HG03521 (cell line): ENCODE measurements at regions not wholly inside any gene's neighbourhood (a gene's known extent, or its start where the extent isn't known, plus 50 kb on each side); places are given as distances from the start of the nearest gene placed in this dataset.

Source experiments
- ATAC-seq: cut with Tn5 transposase; IDR thresholded peaks from one replicate; pipeline ENCODE4 v1.9.1; 2021; ENCODE audit warnings: mild to moderate bottlenecking, moderate library complexity; ENCODE audit not compliant: unreplicated experiment

GRCh38 chr20:60966031-60966430 lies 286.0 kb upstream of the CDH4 start:
- no peak for ATAC-seq

GRCh38 chr20:60966766-60967165 lies 285.3 kb upstream of the CDH4 start:
- ATAC-seq: no peak

- ATAC-seq: no peak
Measured at GRCh38 chr20:60967431-60968316, 284.4 kb upstream of the CDH4 start.

GRCh38 chr20:60968853-60969720 lies 283.0 kb upstream of the CDH4 start:
- no peak for ATAC-seq

- no peak for ATAC-seq
Measured at GRCh38 chr20:60970601-60971000, 281.5 kb upstream of the CDH4 start.

- ATAC-seq: no peak
Measured at GRCh38 chr20:60974022-60974421, 278.0 kb upstream of the CDH4 start.

GRCh38 chr20:60974441-60974945 lies 277.6 kb upstream of the CDH4 start:
- ATAC-seq: no peak

GRCh38 chr20:60976139-60976538 lies 275.9 kb upstream of the CDH4 start:
- ATAC-seq: no peak

GRCh38 chr20:60976913-60977312 lies 275.1 kb upstream of the CDH4 start:
- ATAC-seq: no peak

- no peak for ATAC-seq
Measured at GRCh38 chr20:60977901-60978300, 274.2 kb upstream of the CDH4 start.

- no peak for ATAC-seq
Measured at GRCh38 chr20:60984666-60985065, 267.4 kb upstream of the CDH4 start.

GRCh38 chr20:60986506-60987156 lies 265.4 kb upstream of the CDH4 start:
- ATAC-seq: no peak

GRCh38 chr20:60990061-60990460 lies 262.0 kb upstream of the CDH4 start:
- ATAC-seq: no peak

GRCh38 chr20:60990643-60991042 lies 261.4 kb upstream of the CDH4 start:
- no peak for ATAC-seq

GRCh38 chr20:60993433-60994044 lies 258.5 kb upstream of the CDH4 start:
- no peak for ATAC-seq

GRCh38 chr20:60999250-60999649 lies 252.8 kb upstream of the CDH4 start:
- no peak for ATAC-seq

GRCh38 chr20:61002090-61002489 lies 250.0 kb upstream of the CDH4 start:
- ATAC-seq: no peak

- ATAC-seq: no peak
Measured at GRCh38 chr20:61014491-61014890, 237.6 kb upstream of the CDH4 start.

- no peak for ATAC-seq
Measured at GRCh38 chr20:61015602-61016001, 236.5 kb upstream of the CDH4 start.

GRCh38 chr20:61019322-61019721 lies 232.7 kb upstream of the CDH4 start:
- no peak for ATAC-seq

GRCh38 chr20:61023612-61024011 lies 228.4 kb upstream of the CDH4 start:
- no peak for ATAC-seq
